ENCODE measurements at regions not wholly inside any gene's neighbourhood (a gene's known extent, or its start where the extent isn't known, plus 50 kb on each side); places are given as distances from the start of the nearest gene placed in this dataset.
"Not testable (repeated sequence)": the region's sequence is repeated elsewhere in the genome, so short reads cannot be mapped to it uniquely, and the experiment has no call there.

DNA sequence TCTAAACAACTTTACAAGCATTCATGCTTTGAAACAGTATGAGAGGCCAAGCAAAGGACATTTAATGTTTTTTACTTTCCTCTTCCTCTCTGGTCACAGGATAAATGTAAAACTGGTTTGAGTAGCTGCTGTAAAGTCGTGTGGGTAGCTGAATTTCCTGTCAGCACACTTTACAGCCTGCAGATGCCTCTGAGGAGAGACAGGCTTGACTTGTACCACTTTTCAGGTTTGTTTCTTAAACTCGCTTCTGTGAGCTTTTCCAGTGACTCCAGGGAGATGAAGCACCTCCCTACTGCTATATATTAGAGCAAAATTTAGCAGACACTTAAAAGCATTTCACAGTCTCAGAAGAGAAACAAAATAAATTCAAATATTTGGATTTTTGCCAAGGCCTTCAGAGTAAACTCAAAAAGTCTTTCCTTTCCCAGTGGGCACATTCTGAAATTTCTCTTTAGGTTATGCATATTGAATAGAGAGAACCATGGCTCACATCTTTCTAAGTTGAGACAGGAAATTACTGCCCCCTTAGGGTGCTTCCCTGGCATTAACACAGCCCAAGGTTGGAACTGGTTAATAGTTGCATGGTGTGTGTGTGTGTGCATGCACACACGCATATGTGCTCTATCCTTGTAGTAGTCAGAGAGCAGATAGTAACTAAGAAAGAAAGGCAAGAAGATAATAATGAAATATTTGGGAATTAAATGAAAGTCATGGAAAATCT, 557.3 kb upstream of the MIS18BP1 start:
- Histone ChIP-seq H3K9me3 (ENCODE audit: control insufficient read depth in 5 of 5, low read length in 5 of 5) (no peaks in the 10 kb centered on the region), H3K9ac (ENCODE audit: low read length in 5 of 5) (no peak overlapping the region), H3K27ac (ENCODE audit: low read depth, low read length) (no peak overlapping the region), H3K4me3 (ENCODE audit: low read depth in 1 of 5, low read length in 5 of 5) (no peak overlapping the region), H3K4me1 (ENCODE audit: control insufficient read depth in 5 of 5, insufficient read depth in 5 of 5, low read length in 5 of 5) (peaks cover 0 to 2% (median 0%) of the 10 kb centered on the region in 5 donors), H3K27me3 (ENCODE audit: control insufficient read depth in 5 of 5, insufficient read depth in 4 of 5, low read length in 5 of 5) (no peaks in the 10 kb centered on the region), H3K36me3 (ENCODE audit: control insufficient read depth in 5 of 5, insufficient read depth in 5 of 5, low read length in 5 of 5) (no peaks in the 10 kb centered on the region)

DNA sequence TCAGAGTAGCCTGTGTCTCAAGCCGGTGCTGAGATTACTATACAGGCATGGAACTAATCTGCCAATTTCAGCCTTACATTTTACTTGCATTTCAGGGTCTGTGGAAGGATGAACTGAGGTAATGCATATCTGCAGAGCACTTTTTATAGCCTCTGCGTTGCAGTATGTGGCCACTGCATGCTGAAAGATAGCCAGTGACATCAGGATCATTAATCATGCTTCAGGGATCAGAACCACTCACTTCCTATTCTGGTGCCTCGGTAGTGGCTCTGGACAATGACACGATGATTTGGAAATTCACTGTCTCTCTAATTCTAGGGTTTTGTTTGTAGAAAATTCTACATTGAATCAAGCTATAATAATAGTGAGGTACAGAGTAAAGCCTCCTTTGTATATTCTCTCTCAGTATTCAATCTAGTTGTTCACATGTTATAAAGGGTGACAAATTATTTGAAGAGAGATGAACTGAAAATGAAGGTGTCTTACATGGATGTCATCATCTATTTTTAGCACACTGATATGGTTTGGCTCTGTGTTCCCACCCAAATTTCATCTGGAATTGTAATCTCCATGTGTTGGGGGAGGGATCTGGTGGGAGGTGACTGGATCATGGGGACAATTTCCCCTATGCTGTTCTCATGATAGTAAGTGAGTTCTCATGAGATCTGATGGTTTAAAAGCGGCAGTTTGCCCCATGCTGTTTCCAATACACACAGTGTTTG, 554.3 kb upstream of the MIS18BP1 start:
- H3K36me3 ChIP-seq (ENCODE audit: control insufficient read depth in 5 of 5, insufficient read depth in 5 of 5, low read length in 5 of 5), result no peaks in the 10 kb centered on the region
- peaks cover 0 to 2% (median 0%) of the 10 kb centered on the region in 5 donors for H3K4me1 ChIP-seq (ENCODE audit: control insufficient read depth in 5 of 5, insufficient read depth in 5 of 5, low read length in 5 of 5)
- H3K9me3 ChIP-seq (ENCODE audit: control insufficient read depth in 5 of 5, low read length in 5 of 5), result no peaks in the 10 kb centered on the region

GRCh38 chr14:45799511-45799910, 546.5 kb upstream of the MIS18BP1 start:
- H3K4me1 ChIP-seq (ENCODE audit: control insufficient read depth in 5 of 5, insufficient read depth in 5 of 5, low read length in 5 of 5), result no peaks in the 10 kb centered on the region
- H3K9me3 ChIP-seq (ENCODE audit: control insufficient read depth in 5 of 5, low read length in 5 of 5), result peaks cover 0 to 4% (median 0%) of the 10 kb centered on the region in 5 donors
- no peaks in the 10 kb centered on the region for H3K36me3 ChIP-seq (ENCODE audit: control insufficient read depth in 5 of 5, insufficient read depth in 5 of 5, low read length in 5 of 5)
- H3K27ac ChIP-seq (ENCODE audit: low read depth, low read length), result no peak overlapping the region
- no peak overlapping the region for H3K4me3 ChIP-seq (ENCODE audit: low read depth in 1 of 5, low read length in 5 of 5)
- H3K9ac ChIP-seq (ENCODE audit: low read length in 5 of 5), result no peak overlapping the region
- no peaks in the 10 kb centered on the region for H3K27me3 ChIP-seq (ENCODE audit: control insufficient read depth in 5 of 5, insufficient read depth in 4 of 5, low read length in 5 of 5)

More for the DNA sequence above, 554.3 kb upstream of the MIS18BP1 start:
- Histone ChIP-seq H3K9ac (ENCODE audit: low read length in 5 of 5) (no peak overlapping the region), H3K27ac (ENCODE audit: low read depth, low read length) (no peak overlapping the region), H3K27me3 (ENCODE audit: control insufficient read depth in 5 of 5, insufficient read depth in 4 of 5, low read length in 5 of 5) (no peaks in the 10 kb centered on the region), H3K4me3 (ENCODE audit: low read depth in 1 of 5, low read length in 5 of 5) (no peak overlapping the region)

GRCh38 chr14:45798659-45799058, 545.7 kb upstream of the MIS18BP1 start:
- Histone ChIP-seq H3K9ac (ENCODE audit: low read length in 5 of 5) (no peak overlapping the region), H3K9me3 (ENCODE audit: control insufficient read depth in 5 of 5, low read length in 5 of 5) (peaks cover 0 to 4% (median 0%) of the 10 kb centered on the region in 5 donors), H3K27me3 (ENCODE audit: control insufficient read depth in 5 of 5, insufficient read depth in 4 of 5, low read length in 5 of 5) (no peaks in the 10 kb centered on the region), H3K4me1 (ENCODE audit: control insufficient read depth in 5 of 5, insufficient read depth in 5 of 5, low read length in 5 of 5) (no peaks in the 10 kb centered on the region), H3K4me3 (ENCODE audit: low read depth in 1 of 5, low read length in 5 of 5) (no peak overlapping the region), H3K36me3 (ENCODE audit: control insufficient read depth in 5 of 5, insufficient read depth in 5 of 5, low read length in 5 of 5) (no peaks in the 10 kb centered on the region), H3K27ac (ENCODE audit: low read depth, low read length) (no peak overlapping the region)

GRCh38 chr14:45796006-45796405, 543.0 kb upstream of the MIS18BP1 start:
- not testable (repeated sequence) for H3K4me3 ChIP-seq (ENCODE audit: low read depth in 1 of 5, low read length in 5 of 5); H3K9ac ChIP-seq (ENCODE audit: low read length in 5 of 5); H3K27me3 ChIP-seq (ENCODE audit: control insufficient read depth in 5 of 5, insufficient read depth in 4 of 5, low read length in 5 of 5); H3K4me1 ChIP-seq (ENCODE audit: control insufficient read depth in 5 of 5, insufficient read depth in 5 of 5, low read length in 5 of 5); H3K36me3 ChIP-seq (ENCODE audit: control insufficient read depth in 5 of 5, insufficient read depth in 5 of 5, low read length in 5 of 5); H3K27ac ChIP-seq (ENCODE audit: low read depth, low read length); H3K9me3 ChIP-seq (ENCODE audit: control insufficient read depth in 5 of 5, low read length in 5 of 5)

- H3K36me3 ChIP-seq (ENCODE audit: control insufficient read depth in 5 of 5, insufficient read depth in 5 of 5, low read length in 5 of 5), result no peaks in the 10 kb centered on the region
- no peak overlapping the region for H3K27ac ChIP-seq (ENCODE audit: low read depth, low read length)
- H3K4me1 ChIP-seq (ENCODE audit: control insufficient read depth in 5 of 5, insufficient read depth in 5 of 5, low read length in 5 of 5), result no peaks in the 10 kb centered on the region
- no peak overlapping the region for H3K9ac ChIP-seq (ENCODE audit: low read length in 5 of 5)
- no peak overlapping the region for H3K4me3 ChIP-seq (ENCODE audit: low read depth in 1 of 5, low read length in 5 of 5)
- peaks cover 0 to 8% (median 6%) of the 10 kb centered on the region in 5 donors for H3K9me3 ChIP-seq (ENCODE audit: control insufficient read depth in 5 of 5, low read length in 5 of 5)
- H3K27me3 ChIP-seq (ENCODE audit: control insufficient read depth in 5 of 5, insufficient read depth in 4 of 5, low read length in 5 of 5), result no peaks in the 10 kb centered on the region
Observed at GRCh38 chr14:45793081-45793480, 540.1 kb upstream of the MIS18BP1 start.

DNA sequence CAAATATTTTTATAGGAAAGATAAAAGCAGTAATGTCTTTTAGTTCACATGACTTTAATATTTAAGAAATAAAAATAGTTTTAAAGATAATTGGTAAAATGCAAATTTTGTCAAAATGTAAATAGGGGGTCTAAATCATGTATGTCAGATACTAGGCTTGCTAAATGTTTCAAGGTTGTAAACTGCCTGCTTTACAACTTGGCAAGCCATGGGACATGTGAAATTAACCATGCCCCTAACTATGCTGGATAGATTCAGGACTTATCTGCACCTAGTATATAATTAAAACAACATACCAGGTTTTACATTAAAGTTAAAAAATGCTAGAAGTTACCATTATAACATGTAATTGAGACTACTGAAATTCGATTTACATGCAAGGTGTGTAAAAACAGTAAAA, 537.3 kb upstream of the MIS18BP1 start:
- no peak overlapping the region for H3K27ac ChIP-seq (ENCODE audit: low read depth, low read length)
- H3K9me3 ChIP-seq (ENCODE audit: control insufficient read depth in 5 of 5, low read length in 5 of 5), result peaks cover 6 to 29% (median 20%) of the 10 kb centered on the region in 5 donors
- no peaks in the 10 kb centered on the region for H3K36me3 ChIP-seq (ENCODE audit: control insufficient read depth in 5 of 5, insufficient read depth in 5 of 5, low read length in 5 of 5)
- no peaks in the 10 kb centered on the region for H3K4me1 ChIP-seq (ENCODE audit: control insufficient read depth in 5 of 5, insufficient read depth in 5 of 5, low read length in 5 of 5)
- H3K27me3 ChIP-seq (ENCODE audit: control insufficient read depth in 5 of 5, insufficient read depth in 4 of 5, low read length in 5 of 5), result no peaks in the 10 kb centered on the region
- no peak overlapping the region for H3K9ac ChIP-seq (ENCODE audit: low read length in 5 of 5)
- H3K4me3 ChIP-seq (ENCODE audit: low read depth in 1 of 5, low read length in 5 of 5), result no peak overlapping the region

GRCh38 chr14:45787167-45787566, 534.2 kb upstream of the MIS18BP1 start:
- no peak overlapping the region for H3K27ac ChIP-seq (ENCODE audit: low read depth, low read length)
- H3K4me1 ChIP-seq (ENCODE audit: control insufficient read depth in 5 of 5, insufficient read depth in 5 of 5, low read length in 5 of 5), result no peaks in the 10 kb centered on the region
- no peaks in the 10 kb centered on the region for H3K27me3 ChIP-seq (ENCODE audit: control insufficient read depth in 5 of 5, insufficient read depth in 4 of 5, low read length in 5 of 5)
- H3K9me3 ChIP-seq (ENCODE audit: control insufficient read depth in 5 of 5, low read length in 5 of 5), result peaks cover 6 to 35% (median 27%) of the 10 kb centered on the region in 5 donors
- H3K4me3 ChIP-seq (ENCODE audit: low read depth in 1 of 5, low read length in 5 of 5), result no peak overlapping the region
- H3K36me3 ChIP-seq (ENCODE audit: control insufficient read depth in 5 of 5, insufficient read depth in 5 of 5, low read length in 5 of 5), result no peaks in the 10 kb centered on the region
- H3K9ac ChIP-seq (ENCODE audit: low read length in 5 of 5), result no peak overlapping the region

GRCh38 chr14:45786266-45786665, 533.3 kb upstream of the MIS18BP1 start:
- H3K27ac ChIP-seq (ENCODE audit: low read depth, low read length), result no peak overlapping the region
- H3K9ac ChIP-seq (ENCODE audit: low read length in 5 of 5), result no peak overlapping the region
- H3K4me1 ChIP-seq (ENCODE audit: control insufficient read depth in 5 of 5, insufficient read depth in 5 of 5, low read length in 5 of 5), result no peaks in the 10 kb centered on the region
- no peak overlapping the region for H3K4me3 ChIP-seq (ENCODE audit: low read depth in 1 of 5, low read length in 5 of 5)
- H3K36me3 ChIP-seq (ENCODE audit: control insufficient read depth in 5 of 5, insufficient read depth in 5 of 5, low read length in 5 of 5), result no peaks in the 10 kb centered on the region
- peaks cover 6 to 35% (median 27%) of the 10 kb centered on the region in 5 donors for H3K9me3 ChIP-seq (ENCODE audit: control insufficient read depth in 5 of 5, low read length in 5 of 5)
- H3K27me3 ChIP-seq (ENCODE audit: control insufficient read depth in 5 of 5, insufficient read depth in 4 of 5, low read length in 5 of 5), result no peaks in the 10 kb centered on the region

GRCh38 chr14:45785240-45785639, 532.2 kb upstream of the MIS18BP1 start:
- no peaks in the 10 kb centered on the region for H3K4me1 ChIP-seq (ENCODE audit: control insufficient read depth in 5 of 5, insufficient read depth in 5 of 5, low read length in 5 of 5)
- no peaks in the 10 kb centered on the region for H3K36me3 ChIP-seq (ENCODE audit: control insufficient read depth in 5 of 5, insufficient read depth in 5 of 5, low read length in 5 of 5)
- H3K27me3 ChIP-seq (ENCODE audit: control insufficient read depth in 5 of 5, insufficient read depth in 4 of 5, low read length in 5 of 5), result no peaks in the 10 kb centered on the region
- no peak overlapping the region for H3K9ac ChIP-seq (ENCODE audit: low read length in 5 of 5)
- H3K27ac ChIP-seq (ENCODE audit: low read depth, low read length), result no peak overlapping the region
- H3K4me3 ChIP-seq (ENCODE audit: low read depth in 1 of 5, low read length in 5 of 5), result no peak overlapping the region
- H3K9me3 ChIP-seq (ENCODE audit: control insufficient read depth in 5 of 5, low read length in 5 of 5), result peaks cover 6 to 35% (median 27%) of the 10 kb centered on the region in 5 donors

Data from subcutaneous abdominal adipose tissue (tissue), 5 donors.